ENCODE measurements at regions not wholly inside any gene's neighbourhood (a gene's known extent, or its start where the extent isn't known, plus 50 kb on each side); places are given as distances from the start of the nearest gene placed in this dataset.

GRCh38 chr16:87045466-87046216 lies 271.6 kb downstream of the C16orf95 start:
- Histone ChIP-seq H3K36me3 (ENCODE audit: control insufficient read depth, insufficient read depth, low read length) (no peaks in the 10 kb centered on the region), H3K9ac (ENCODE audit: insufficient read depth, low read length) (no peak overlapping the region), H3K27me3 (ENCODE audit: control insufficient read depth, insufficient read depth, low read length) (peaks cover 7% of the 10 kb centered on the region), H3K79me2 (ENCODE audit: control insufficient read depth, insufficient read depth, low read length) (no peaks in the 10 kb centered on the region), H2AFZ (ENCODE audit: low read length) (no peak overlapping the region), H4K20me1 (ENCODE audit: control insufficient read depth, extremely low read depth, insufficient read depth, low read length) (no peaks in the 10 kb centered on the region), H3K27ac (ENCODE audit: insufficient read depth, low read length) (no peak overlapping the region), H3K4me2 (ENCODE audit: extremely low read depth, insufficient read depth, low read length) (no peak overlapping the region), H3K4me1 (ENCODE audit: control insufficient read depth, extremely low read depth, insufficient read depth, low read length) (no peaks in the 10 kb centered on the region), H3K4me3 (replicated peaks in 1 of 4; ENCODE audit: control extremely low read depth in 1 of 4, insufficient read depth in 1 of 4, low read depth in 3 of 4, low read length in 4 of 4) (no peak overlapping the region), H3K9me3 (ENCODE audit: control insufficient read depth, insufficient read depth, low read depth, low read length) (no peaks in the 10 kb centered on the region)
- DNase-seq (ENCODE audit: low read depth in 2 of 2) = no peak
- no peak for TF ChIP-seq EZH2 (IDR thresholded peaks at IDR 0.05; ENCODE audit: low read length, missing control alignments)

DNA sequence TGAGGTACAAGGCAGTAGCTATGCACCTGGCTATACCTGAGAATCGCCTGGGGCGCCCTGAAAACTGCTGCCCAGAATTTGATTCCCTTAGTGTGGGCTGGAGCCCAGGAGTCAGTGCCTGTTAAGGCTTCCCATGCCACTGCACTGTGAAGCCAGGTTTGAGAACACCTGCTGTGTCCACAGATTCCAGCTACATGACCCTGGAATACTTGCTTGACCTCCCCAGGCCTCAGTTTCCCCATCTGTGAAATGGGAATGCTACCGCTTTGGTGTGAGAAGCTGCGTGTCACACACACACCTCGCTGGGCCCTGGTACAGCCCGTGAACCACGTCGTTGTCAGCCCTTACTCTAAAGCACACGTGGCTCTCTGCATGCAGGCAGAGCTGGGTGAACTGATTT lies 271.0 kb downstream of the C16orf95 start:
- Histone ChIP-seq H3K9me3 (ENCODE audit: control insufficient read depth, insufficient read depth, low read depth, low read length) (no peaks in the 10 kb centered on the region), H3K9ac (ENCODE audit: insufficient read depth, low read length) (no peak overlapping the region), H3K36me3 (ENCODE audit: control insufficient read depth, insufficient read depth, low read length) (no peaks in the 10 kb centered on the region), H3K79me2 (ENCODE audit: control insufficient read depth, insufficient read depth, low read length) (no peaks in the 10 kb centered on the region), H3K27me3 (ENCODE audit: control insufficient read depth, insufficient read depth, low read length) (peaks cover 7% of the 10 kb centered on the region), H3K4me2 (ENCODE audit: extremely low read depth, insufficient read depth, low read length) (no peak overlapping the region), H3K27ac (ENCODE audit: insufficient read depth, low read length) (no peak overlapping the region), H3K4me3 (replicated peaks in 1 of 4; ENCODE audit: control extremely low read depth in 1 of 4, insufficient read depth in 1 of 4, low read depth in 3 of 4, low read length in 4 of 4) (no peak overlapping the region), H4K20me1 (ENCODE audit: control insufficient read depth, extremely low read depth, insufficient read depth, low read length) (no peaks in the 10 kb centered on the region), H2AFZ (ENCODE audit: low read length) (no peak overlapping the region), H3K4me1 (ENCODE audit: control insufficient read depth, extremely low read depth, insufficient read depth, low read length) (no peaks in the 10 kb centered on the region)
- TF ChIP-seq EZH2 (IDR thresholded peaks at IDR 0.05; ENCODE audit: low read length, missing control alignments) = no peak
- TF ChIP-seq, protein P1, sequence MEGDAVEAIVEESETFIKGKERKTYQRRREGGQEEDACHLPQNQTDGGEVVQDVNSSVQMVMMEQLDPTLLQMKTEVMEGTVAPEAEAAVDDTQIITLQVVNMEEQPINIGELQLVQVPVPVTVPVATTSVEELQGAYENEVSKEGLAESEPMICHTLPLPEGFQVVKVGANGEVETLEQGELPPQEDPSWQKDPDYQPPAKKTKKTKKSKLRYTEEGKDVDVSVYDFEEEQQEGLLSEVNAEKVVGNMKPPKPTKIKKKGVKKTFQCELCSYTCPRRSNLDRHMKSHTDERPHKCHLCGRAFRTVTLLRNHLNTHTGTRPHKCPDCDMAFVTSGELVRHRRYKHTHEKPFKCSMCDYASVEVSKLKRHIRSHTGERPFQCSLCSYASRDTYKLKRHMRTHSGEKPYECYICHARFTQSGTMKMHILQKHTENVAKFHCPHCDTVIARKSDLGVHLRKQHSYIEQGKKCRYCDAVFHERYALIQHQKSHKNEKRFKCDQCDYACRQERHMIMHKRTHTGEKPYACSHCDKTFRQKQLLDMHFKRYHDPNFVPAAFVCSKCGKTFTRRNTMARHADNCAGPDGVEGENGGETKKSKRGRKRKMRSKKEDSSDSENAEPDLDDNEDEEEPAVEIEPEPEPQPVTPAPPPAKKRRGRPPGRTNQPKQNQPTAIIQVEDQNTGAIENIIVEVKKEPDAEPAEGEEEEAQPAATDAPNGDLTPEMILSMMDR (conservative IDR thresholded peaks at IDR 0.05 in 1 of 2, IDR thresholded peaks at IDR 0.05 in 1 of 2; ENCODE audit: low read depth in 1 of 2, low read length in 2 of 2) = no peak
- DNase-seq (ENCODE audit: low read depth in 2 of 2) = no peak

DNA sequence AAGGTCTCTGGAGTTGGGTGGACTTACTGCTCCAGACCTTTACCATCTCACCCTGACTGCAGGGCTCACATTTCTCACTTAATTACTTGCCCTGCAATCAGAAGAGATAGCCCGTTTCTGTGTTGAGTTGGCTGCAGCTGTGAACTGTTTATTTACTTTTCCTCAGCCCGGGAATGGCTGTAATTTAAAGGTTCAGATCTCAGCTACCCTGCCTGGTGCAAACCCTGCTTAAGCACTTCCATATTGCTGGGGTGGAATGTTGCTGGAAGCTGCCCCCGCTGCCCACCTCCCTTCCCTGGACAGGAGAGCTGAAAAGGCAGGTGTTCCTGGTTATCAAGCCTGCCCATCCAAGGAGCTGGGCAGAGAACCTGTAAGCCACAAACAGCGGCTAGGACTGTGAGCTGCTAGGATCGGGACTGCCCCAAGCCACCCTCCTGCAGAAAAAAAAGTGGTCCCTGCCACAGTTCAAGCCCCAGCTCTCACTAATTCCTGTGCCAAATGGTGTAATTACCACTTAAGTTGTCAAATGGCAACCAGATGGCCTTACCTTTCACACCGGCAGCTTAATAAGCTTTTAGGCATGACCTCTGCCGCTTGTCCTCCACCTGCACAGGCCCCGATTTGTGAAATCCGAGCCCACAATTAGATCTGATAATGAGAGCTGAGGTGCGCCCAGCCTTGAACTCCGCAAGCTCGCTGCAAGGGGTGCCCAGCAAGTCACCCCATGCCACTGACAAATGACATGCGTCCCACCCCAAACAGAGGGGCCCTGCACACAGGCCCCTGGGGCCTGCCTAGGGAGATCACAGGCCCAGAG lies 269.8 kb downstream of the C16orf95 start:
- no peaks in the 10 kb centered on the region for H3K4me1 ChIP-seq (ENCODE audit: control insufficient read depth, extremely low read depth, insufficient read depth, low read length)
- no peaks in the 10 kb centered on the region for H3K79me2 ChIP-seq (ENCODE audit: control insufficient read depth, insufficient read depth, low read length)
- H4K20me1 ChIP-seq (ENCODE audit: control insufficient read depth, extremely low read depth, insufficient read depth, low read length) = no peaks in the 10 kb centered on the region
- no peak for TF ChIP-seq EZH2 (IDR thresholded peaks at IDR 0.05; ENCODE audit: low read length, missing control alignments)
- TF ChIP-seq, protein P1 (conservative IDR thresholded peaks at IDR 0.05 in 1 of 2, IDR thresholded peaks at IDR 0.05 in 1 of 2; ENCODE audit: low read depth in 1 of 2, low read length in 2 of 2) = no peak
- H3K9ac ChIP-seq (ENCODE audit: insufficient read depth, low read length) = no peak overlapping the region
- H2AFZ ChIP-seq (ENCODE audit: low read length) = no peak overlapping the region
- H3K9me3 ChIP-seq (ENCODE audit: control insufficient read depth, insufficient read depth, low read depth, low read length) = no peaks in the 10 kb centered on the region
- H3K27me3 ChIP-seq (ENCODE audit: control insufficient read depth, insufficient read depth, low read length) = peaks cover 7% of the 10 kb centered on the region
- H3K27ac ChIP-seq (ENCODE audit: insufficient read depth, low read length) = no peak overlapping the region
- no peak overlapping the region for H3K4me2 ChIP-seq (ENCODE audit: extremely low read depth, insufficient read depth, low read length)
- peak; percentile 25 to 27 for DNase-seq (ENCODE audit: low read depth in 2 of 2)
- no peak overlapping the region for H3K4me3 ChIP-seq (replicated peaks in 1 of 4; ENCODE audit: control extremely low read depth in 1 of 4, insufficient read depth in 1 of 4, low read depth in 3 of 4, low read length in 4 of 4)
- no peaks in the 10 kb centered on the region for H3K36me3 ChIP-seq (ENCODE audit: control insufficient read depth, insufficient read depth, low read length)
